ENCODE measurements at regions not wholly inside any gene's neighbourhood (a gene's known extent, or its start where the extent isn't known, plus 50 kb on each side); places are given as distances from the start of the nearest gene placed in this dataset.
"Not testable (repeated sequence)": the region's sequence is repeated elsewhere in the genome, so short reads cannot be mapped to it uniquely, and the experiment has no call there.

GRCh38 chr16:14002416-14002990, 68.6 kb upstream of the MRTFB start:
- DNase-seq (ENCODE audit: low spot score) = no peak

- no peak for DNase-seq (ENCODE audit: low spot score)
Measured at GRCh38 chr16:14003074-14003570, 68.0 kb upstream of the MRTFB start.

GRCh38 chr16:14004031-14004728, 66.9 kb upstream of the MRTFB start:
- DNase-seq (ENCODE audit: low spot score) = no peak

GRCh38 chr16:14004729-14005315, 66.3 kb upstream of the MRTFB start:
- no peak for DNase-seq (ENCODE audit: low spot score)

- DNase-seq (ENCODE audit: low spot score) = no peak
Measured at GRCh38 chr16:14005335-14005734, 65.8 kb upstream of the MRTFB start.

GRCh38 chr16:14007450-14007849, 63.7 kb upstream of the MRTFB start:
- no peak for DNase-seq (ENCODE audit: low spot score)

- DNase-seq (ENCODE audit: low spot score) = no peak
Measured at GRCh38 chr16:14011001-14011400, 60.1 kb upstream of the MRTFB start.

- no peak for DNase-seq (ENCODE audit: low spot score)
Measured at GRCh38 chr16:14011846-14012245, 59.3 kb upstream of the MRTFB start.

- DNase-seq (ENCODE audit: low spot score) = no peak
Measured at GRCh38 chr16:14013145-14013570, 58.0 kb upstream of the MRTFB start.

- DNase-seq (ENCODE audit: low spot score) = no peak
Measured at GRCh38 chr16:14013571-14014283, 57.4 kb upstream of the MRTFB start.

GRCh38 chr16:14014284-14014625, 56.9 kb upstream of the MRTFB start:
- no peak for DNase-seq (ENCODE audit: low spot score)

GRCh38 chr16:14015033-14015432, 56.1 kb upstream of the MRTFB start:
- no peak for DNase-seq (ENCODE audit: low spot score)

GRCh38 chr16:14015461-14015860, 55.7 kb upstream of the MRTFB start:
- no peak for DNase-seq (ENCODE audit: low spot score)

GRCh38 chr16:14015948-14016347, 55.2 kb upstream of the MRTFB start:
- peak; percentile 62 for DNase-seq (ENCODE audit: low spot score)

GRCh38 chr16:14016362-14016761, 54.8 kb upstream of the MRTFB start:
- DNase-seq (ENCODE audit: low spot score) = not testable (repeated sequence)

GRCh38 chr16:14017886-14018285, 53.2 kb upstream of the MRTFB start:
- DNase-seq (ENCODE audit: low spot score) = no peak

GRCh38 chr16:14018851-14019250, 52.3 kb upstream of the MRTFB start:
- DNase-seq (ENCODE audit: low spot score) = no peak

GRCh38 chr16:14020141-14020540, 51.0 kb upstream of the MRTFB start:
- DNase-seq (ENCODE audit: low spot score) = no peak
